ENCODE measurements at regions not wholly inside any gene's neighbourhood (a gene's known extent, or its start where the extent isn't known, plus 50 kb on each side); places are given as distances from the start of the nearest gene placed in this dataset.

GRCh38 chr4:124530464-124531077 lies 182.0 kb downstream of the ANKRD50 start:
- TF ChIP-seq, protein P1, sequence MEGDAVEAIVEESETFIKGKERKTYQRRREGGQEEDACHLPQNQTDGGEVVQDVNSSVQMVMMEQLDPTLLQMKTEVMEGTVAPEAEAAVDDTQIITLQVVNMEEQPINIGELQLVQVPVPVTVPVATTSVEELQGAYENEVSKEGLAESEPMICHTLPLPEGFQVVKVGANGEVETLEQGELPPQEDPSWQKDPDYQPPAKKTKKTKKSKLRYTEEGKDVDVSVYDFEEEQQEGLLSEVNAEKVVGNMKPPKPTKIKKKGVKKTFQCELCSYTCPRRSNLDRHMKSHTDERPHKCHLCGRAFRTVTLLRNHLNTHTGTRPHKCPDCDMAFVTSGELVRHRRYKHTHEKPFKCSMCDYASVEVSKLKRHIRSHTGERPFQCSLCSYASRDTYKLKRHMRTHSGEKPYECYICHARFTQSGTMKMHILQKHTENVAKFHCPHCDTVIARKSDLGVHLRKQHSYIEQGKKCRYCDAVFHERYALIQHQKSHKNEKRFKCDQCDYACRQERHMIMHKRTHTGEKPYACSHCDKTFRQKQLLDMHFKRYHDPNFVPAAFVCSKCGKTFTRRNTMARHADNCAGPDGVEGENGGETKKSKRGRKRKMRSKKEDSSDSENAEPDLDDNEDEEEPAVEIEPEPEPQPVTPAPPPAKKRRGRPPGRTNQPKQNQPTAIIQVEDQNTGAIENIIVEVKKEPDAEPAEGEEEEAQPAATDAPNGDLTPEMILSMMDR (conservative IDR thresholded peaks at IDR 0.05 in 1 of 2, IDR thresholded peaks at IDR 0.05 in 1 of 2; ENCODE audit: extremely low read depth in 1 of 2, insufficient read depth in 1 of 2, low read depth in 1 of 2, low read length in 2 of 2) = no peak
- no peak for TF ChIP-seq EZH2 (IDR thresholded peaks at IDR 0.05; ENCODE audit: borderline replicate concordance, low read length)
